ENCODE measurements at regions not wholly inside any gene's neighbourhood (a gene's known extent, or its start where the extent isn't known, plus 50 kb on each side); places are given as distances from the start of the nearest gene placed in this dataset.

DNA sequence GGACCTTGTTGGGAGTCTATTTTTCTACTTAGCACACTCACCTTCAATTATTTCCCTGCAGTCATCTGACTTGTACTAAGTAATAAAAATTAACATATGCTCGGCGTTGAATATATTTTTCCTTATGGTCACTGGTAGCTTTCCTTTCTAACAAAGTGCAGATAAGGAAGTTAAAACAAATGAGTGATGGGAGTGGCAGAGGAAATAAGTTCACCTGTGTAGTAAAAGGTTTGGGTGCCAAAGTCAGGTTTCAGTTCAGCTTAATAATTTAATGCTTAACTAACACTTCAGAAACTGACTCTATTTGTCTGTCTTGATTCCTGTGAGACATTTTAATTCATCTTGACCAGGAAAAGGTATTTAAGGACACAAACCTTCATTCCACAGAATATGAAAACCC, 184.4 kb downstream of the PCDH7 start:
- Mint-ChIP-seq H3K36me3 (ENCODE audit: low read depth) (no peaks in the 10 kb centered on the region), H3K4me1 (ENCODE audit: low read depth) (no peaks in the 10 kb centered on the region), H3K27ac (no peak overlapping the region), H3K9me3 (peaks cover 40% of the 10 kb centered on the region), H3K27me3 (ENCODE audit: insufficient read depth) (no peaks in the 10 kb centered on the region), H3K4me3 (no peak overlapping the region)
- TF ChIP-seq CTCF (IDR thresholded peaks at IDR 0.05): no peak
- no peak for DNase-seq

- Mint-ChIP-seq H3K4me3 (no peak overlapping the region), H3K9me3 (peaks cover 43% of the 10 kb centered on the region), H3K27me3 (ENCODE audit: insufficient read depth) (no peaks in the 10 kb centered on the region), H3K4me1 (ENCODE audit: low read depth) (no peaks in the 10 kb centered on the region), H3K27ac (no peak overlapping the region), H3K36me3 (ENCODE audit: low read depth) (no peaks in the 10 kb centered on the region)
- no peak for TF ChIP-seq CTCF (IDR thresholded peaks at IDR 0.05)
- no peak for DNase-seq
Observed at GRCh38 chr4:30912098-30912714, 192.0 kb downstream of the PCDH7 start.

GRCh38 chr4:30916337-30917274, 196.4 kb downstream of the PCDH7 start:
- Mint-ChIP-seq H3K4me3 (no peak overlapping the region), H3K4me1 (ENCODE audit: low read depth) (no peaks in the 10 kb centered on the region), H3K27me3 (ENCODE audit: insufficient read depth) (no peaks in the 10 kb centered on the region; the same call in 1 of the 2 replicates), H3K9me3 (peaks cover 13% of the 10 kb centered on the region), H3K36me3 (ENCODE audit: low read depth) (no peaks in the 10 kb centered on the region), H3K27ac (no peak overlapping the region)
- TF ChIP-seq CTCF (IDR thresholded peaks at IDR 0.05): no peak
- no peak for DNase-seq

DNA sequence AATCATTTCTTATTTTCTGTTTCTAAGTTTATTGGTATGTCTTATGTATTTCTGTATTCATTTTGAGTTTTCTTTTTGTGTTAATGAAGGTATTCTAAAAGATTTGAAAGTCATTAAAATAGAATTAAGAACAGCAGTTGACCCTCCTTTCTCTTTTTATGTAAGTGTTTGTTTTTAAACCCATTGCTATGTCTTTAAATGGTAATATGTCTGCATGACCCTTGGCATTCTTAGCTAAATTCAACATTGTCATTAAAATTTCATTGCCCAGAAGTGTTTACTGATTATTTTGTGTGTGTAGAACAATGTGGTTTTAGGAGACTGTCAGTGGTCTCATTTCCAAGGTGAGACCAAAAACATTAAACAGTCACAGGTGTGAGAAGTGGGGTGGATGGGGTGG, 197.8 kb downstream of the PCDH7 start:
- Mint-ChIP-seq H3K4me3 (no peak overlapping the region), H3K9me3 (peaks cover 13% of the 10 kb centered on the region), H3K36me3 (ENCODE audit: low read depth) (no peaks in the 10 kb centered on the region), H3K27ac (no peak overlapping the region), H3K4me1 (ENCODE audit: low read depth) (no peaks in the 10 kb centered on the region), H3K27me3 (ENCODE audit: insufficient read depth) (no peaks in the 10 kb centered on the region; the same call in 1 of the 2 replicates)
- DNase-seq: no peak
- no peak for TF ChIP-seq CTCF (IDR thresholded peaks at IDR 0.05)

DNA sequence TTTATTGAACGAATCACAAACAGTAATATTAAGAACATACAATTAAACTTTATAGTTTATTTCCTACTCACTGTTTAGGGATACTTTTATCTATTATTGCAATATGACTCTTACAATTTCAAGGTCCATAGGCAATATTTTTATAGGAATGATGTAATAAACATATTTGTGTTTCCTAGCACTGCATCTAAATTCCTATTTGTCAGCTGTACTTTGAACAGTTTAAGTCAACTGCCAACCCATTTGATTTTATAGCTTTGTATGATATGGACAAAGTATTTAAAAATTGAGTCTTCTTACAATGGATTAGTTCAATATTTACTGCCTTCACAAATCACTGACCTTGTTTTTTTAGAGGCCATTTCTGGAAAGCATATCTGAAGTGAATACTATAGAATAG, 199.3 kb downstream of the PCDH7 start:
- H3K27me3 Mint-ChIP-seq (ENCODE audit: insufficient read depth): no peaks in the 10 kb centered on the region; the same call in 1 of the 2 replicates
- H3K36me3 Mint-ChIP-seq (ENCODE audit: low read depth): no peaks in the 10 kb centered on the region
- no peak for DNase-seq
- H3K4me3 Mint-ChIP-seq: no peak overlapping the region
- H3K9me3 Mint-ChIP-seq: peaks cover 13% of the 10 kb centered on the region
- no peak for TF ChIP-seq CTCF (IDR thresholded peaks at IDR 0.05)
- no peaks in the 10 kb centered on the region for H3K4me1 Mint-ChIP-seq (ENCODE audit: low read depth)
- H3K27ac Mint-ChIP-seq: no peak overlapping the region

Data from HFFc6 (cell line).